ENCODE measurements at regions not wholly inside any gene's neighbourhood (a gene's known extent, or its start where the extent isn't known, plus 50 kb on each side); places are given as distances from the start of the nearest gene placed in this dataset.
A peak's percentile ranks its signal among the peaks of the same experiment; 100 is the strongest.

DNA sequence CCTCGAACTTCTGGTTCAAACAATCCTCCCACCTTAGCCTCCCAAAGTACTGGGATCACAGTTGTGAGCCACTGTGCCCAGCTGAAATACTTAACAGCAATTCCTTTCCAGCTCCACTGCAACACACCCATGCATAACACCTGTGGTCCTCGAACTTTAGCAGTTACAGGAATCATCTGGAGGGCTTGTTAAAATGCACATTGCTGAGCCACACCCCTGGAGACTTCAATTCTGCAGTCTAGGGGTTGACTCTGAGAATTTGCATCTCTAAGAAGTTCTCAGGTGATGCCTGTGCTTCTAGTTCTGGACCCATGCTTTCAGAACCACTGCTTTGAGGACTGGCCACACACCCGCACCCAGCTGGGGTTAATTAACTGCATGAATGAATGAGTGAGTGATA lies 53.1 kb upstream of the UBL3 start:
- DNase-seq (ENCODE audit: low spot score), result no peak

DNA sequence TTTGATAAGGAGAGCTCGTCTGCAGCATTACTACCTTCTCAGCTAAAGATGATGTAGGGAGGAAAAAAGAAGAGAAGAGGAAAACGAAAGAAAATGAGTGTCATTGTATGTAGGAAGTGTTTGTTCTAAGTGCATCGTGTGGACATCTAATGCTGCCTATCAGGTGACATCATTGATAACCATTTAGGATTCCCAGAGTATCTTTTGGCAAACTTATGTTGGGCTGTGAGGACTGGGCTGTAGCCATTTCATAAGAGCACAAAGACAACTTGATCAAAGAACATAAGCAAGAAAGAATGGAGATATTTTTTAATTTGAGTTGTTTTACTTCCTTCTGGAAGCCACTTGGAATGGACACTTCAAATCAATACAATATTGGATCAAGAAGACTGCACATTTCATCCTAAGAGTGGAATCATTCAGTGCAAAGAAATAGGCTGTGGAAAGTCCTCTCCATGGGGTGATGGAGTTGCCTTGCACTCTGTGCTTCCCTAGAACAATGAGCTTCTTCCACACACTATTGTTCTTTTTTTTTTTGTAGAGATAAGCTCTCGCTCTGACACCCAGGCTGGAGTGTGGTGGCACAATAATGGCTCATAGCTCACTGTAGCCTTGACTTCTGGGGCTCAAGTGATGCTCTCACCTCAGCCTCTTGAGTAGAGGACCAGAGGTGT lies 52.4 kb upstream of the UBL3 start:
- no peak for DNase-seq (ENCODE audit: low spot score)

DNA sequence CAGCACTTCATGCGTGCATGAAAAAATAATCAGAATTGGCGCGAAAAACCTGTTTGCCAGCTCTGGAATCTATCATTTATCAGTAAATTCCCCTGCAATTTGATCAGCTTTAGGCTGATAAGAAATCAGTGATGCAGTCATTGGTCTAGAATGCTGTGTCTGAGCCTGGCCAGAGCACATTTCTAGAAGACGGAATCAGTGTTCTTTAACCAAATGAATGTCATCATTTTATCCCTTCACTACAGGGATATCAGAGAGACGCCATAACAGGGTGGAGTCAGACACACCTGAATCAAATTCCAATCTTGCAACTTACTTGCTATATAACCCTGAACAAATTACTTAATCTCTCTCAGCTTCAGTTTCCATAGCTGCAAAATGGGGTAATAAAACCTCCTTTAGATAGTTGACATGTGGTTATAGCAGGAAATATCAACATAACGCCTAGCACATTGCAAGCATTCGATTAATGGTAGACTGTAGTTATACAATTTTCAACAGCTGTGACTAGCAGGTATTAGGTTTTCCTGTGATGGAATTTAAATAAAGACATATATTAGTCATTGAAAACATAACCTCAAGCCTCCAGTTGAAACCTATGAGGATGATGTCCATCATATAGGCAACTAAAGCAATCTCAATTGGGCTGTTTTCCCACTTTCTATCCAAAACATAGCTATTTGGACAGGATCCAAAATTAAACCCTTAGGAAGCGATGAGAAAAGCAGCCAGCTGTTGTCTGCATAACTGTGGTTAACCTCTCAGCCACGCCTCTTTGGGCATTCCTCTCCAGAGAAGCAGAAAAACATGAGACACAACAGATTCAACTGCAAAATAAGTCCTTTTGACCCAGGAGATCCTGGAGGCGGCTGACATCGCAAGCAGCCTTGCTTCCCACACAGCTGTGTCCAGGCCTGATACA lies 51.6 kb upstream of the UBL3 start:
- DNase-seq (ENCODE audit: low spot score), result peak; percentile 88

Measured in AG08395 (cell line).